ENCODE measurements at regions not wholly inside any gene's neighbourhood (a gene's known extent, or its start where the extent isn't known, plus 50 kb on each side); places are given as distances from the start of the nearest gene placed in this dataset.
"Not testable (repeated sequence)": the region's sequence is repeated elsewhere in the genome, so short reads cannot be mapped to it uniquely, and the experiment has no call there.

DNA sequence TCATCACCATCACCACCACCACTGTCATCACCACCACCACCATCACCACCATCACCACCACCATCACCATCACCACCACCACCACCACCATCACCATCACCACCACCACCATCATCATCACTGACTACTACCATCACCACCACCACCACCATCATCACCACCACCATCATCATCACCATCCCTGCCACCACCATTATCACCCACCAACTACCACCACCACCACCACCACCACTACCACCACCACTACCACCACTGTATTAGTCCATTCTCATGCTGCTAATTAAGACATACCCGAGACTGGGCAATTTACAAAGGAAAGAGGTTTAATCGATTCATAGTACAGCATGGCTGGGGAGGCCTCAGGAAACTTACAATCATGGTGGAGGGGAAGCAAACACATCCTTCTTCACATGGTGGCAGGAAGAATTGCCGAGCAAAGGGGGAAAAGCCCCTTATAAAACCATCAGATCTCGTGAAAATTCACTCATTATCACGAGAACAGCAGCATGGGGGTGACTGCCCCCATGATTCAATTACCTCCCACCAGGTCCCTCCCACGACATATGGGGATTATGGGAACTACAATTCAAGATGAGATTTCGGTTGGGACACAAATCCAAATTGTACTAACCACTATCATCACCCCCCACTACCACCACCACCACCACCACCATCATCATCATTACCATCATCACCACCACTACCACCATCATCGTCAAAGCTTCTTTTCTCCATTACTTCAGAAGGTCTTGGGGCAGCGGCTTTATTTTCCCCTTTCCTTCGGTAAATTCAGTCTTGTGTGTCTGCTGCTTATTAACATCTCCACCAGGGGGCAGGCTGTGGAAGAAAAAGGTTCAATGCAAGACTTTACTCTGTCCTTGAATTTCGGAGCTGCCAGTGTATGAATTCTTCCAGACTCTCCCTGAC lies 53.6 kb upstream of the SCAF4 start:
- H3K27me3 ChIP-seq (replicated peaks; ENCODE audit: control insufficient read depth, insufficient read depth, low read length); BruUV-seq (replicated peaks); H3K9me3 ChIP-seq; H3K4me1 Mint-ChIP-seq (ENCODE audit: low read depth, unreplicated experiment); H3K4me3 Mint-ChIP-seq (ENCODE audit: unreplicated experiment); H3K27me3 Mint-ChIP-seq (ENCODE audit: insufficient read depth, unreplicated experiment); H3K27ac Mint-ChIP-seq (ENCODE audit: unreplicated experiment); H3K4me3 ChIP-seq (ENCODE audit: low read depth, low read length); H3K36me3 ChIP-seq (ENCODE audit: control insufficient read depth, insufficient read depth, low read length); POLR2A ChIA-PET; H3K4me1 ChIP-seq; H3K36me3 Mint-ChIP-seq (ENCODE audit: insufficient read depth, unreplicated experiment): not testable (repeated sequence)
- TF ChIP-seq, protein P1, sequence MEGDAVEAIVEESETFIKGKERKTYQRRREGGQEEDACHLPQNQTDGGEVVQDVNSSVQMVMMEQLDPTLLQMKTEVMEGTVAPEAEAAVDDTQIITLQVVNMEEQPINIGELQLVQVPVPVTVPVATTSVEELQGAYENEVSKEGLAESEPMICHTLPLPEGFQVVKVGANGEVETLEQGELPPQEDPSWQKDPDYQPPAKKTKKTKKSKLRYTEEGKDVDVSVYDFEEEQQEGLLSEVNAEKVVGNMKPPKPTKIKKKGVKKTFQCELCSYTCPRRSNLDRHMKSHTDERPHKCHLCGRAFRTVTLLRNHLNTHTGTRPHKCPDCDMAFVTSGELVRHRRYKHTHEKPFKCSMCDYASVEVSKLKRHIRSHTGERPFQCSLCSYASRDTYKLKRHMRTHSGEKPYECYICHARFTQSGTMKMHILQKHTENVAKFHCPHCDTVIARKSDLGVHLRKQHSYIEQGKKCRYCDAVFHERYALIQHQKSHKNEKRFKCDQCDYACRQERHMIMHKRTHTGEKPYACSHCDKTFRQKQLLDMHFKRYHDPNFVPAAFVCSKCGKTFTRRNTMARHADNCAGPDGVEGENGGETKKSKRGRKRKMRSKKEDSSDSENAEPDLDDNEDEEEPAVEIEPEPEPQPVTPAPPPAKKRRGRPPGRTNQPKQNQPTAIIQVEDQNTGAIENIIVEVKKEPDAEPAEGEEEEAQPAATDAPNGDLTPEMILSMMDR (IDR thresholded peaks at IDR 0.05; ENCODE audit: insufficient read depth in 1 of 2, low read depth in 1 of 2, low read length in 1 of 2, severe bottlenecking in 1 of 2, unreplicated experiment in 1 of 2), result peak; percentile 52 to 55
- CTCF ChIA-PET, result interaction anchor here (0.8 to 1.0 kb wide), 3 partner anchors 328 to 474 kb away, joined by 3 to 8 read pairs (median 3); no protein-coding TSS in a partner anchor
- DNase-seq, result peak; percentile 59 to 63
- peaks cover 31% of the 10 kb centered on the region for H3K9me3 Mint-ChIP-seq (ENCODE audit: unreplicated experiment)
- intact Hi-C loops (cut with micrococcal nuclease; ENCODE audit: unreplicated experiment), result loop anchor here (1.0 to 2.0 kb wide), 2 partner anchors 81 to 473 kb away; no protein-coding TSS in a partner anchor

DNA sequence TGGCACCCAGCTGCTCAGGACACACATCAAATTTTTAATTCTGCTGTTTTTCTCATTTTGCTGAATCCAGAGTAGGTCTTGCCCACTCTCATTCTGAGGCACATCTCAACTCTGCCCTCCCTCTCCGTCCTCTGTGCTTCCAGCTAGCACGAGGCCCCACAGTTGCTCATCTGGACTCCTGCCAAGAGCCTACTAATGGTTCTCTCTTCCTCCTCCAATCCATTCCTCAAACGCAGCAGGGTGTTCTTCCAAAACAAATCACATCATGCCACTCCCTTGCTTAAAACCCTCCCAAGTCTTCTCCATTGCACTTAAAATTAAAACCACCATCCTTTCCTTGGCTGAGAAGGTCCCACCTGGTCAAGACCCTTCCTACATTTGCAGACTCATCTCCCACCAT lies 49.8 kb upstream of the SCAF4 start:
- TF ChIP-seq, protein P1 (IDR thresholded peaks at IDR 0.05; ENCODE audit: insufficient read depth in 1 of 2, low read depth in 1 of 2, low read length in 1 of 2, severe bottlenecking in 1 of 2, unreplicated experiment in 1 of 2), result no peak
- CTCF ChIA-PET, result interaction anchor here (1.9 kb wide), 1 partner anchor 476 kb away, joined by 12 read pairs; no protein-coding TSS in a partner anchor
- Histone ChIP-seq H3K27me3 (replicated peaks; ENCODE audit: control insufficient read depth, insufficient read depth, low read length) (no peaks in the 10 kb centered on the region), H3K9me3 (no peaks in the 10 kb centered on the region), H3K4me1 (no peaks in the 10 kb centered on the region), H3K4me3 (ENCODE audit: low read depth, low read length) (no peak overlapping the region), H3K36me3 (ENCODE audit: control insufficient read depth, insufficient read depth, low read length) (no peaks in the 10 kb centered on the region)
- peaks cover 20% of the 10 kb centered on the region for H3K9me3 Mint-ChIP-seq (ENCODE audit: unreplicated experiment)
- DNase-seq, result no peak
- no TSS peak for BruUV-seq (replicated peaks)
- H3K36me3 Mint-ChIP-seq (ENCODE audit: insufficient read depth, unreplicated experiment), result no peaks in the 10 kb centered on the region
- no peak overlapping the region for H3K27ac Mint-ChIP-seq (ENCODE audit: unreplicated experiment)
- intact Hi-C loops (cut with micrococcal nuclease; ENCODE audit: unreplicated experiment), result loop anchor here (1.0 kb wide), 1 partner anchor 477 kb away; no protein-coding TSS in a partner anchor
- H3K27me3 Mint-ChIP-seq (ENCODE audit: insufficient read depth, unreplicated experiment), result peaks cover 17% of the 10 kb centered on the region
- no peaks in the 10 kb centered on the region for H3K4me1 Mint-ChIP-seq (ENCODE audit: low read depth, unreplicated experiment)
- POLR2A ChIA-PET, result no interaction called here
- no peak overlapping the region for H3K4me3 Mint-ChIP-seq (ENCODE audit: unreplicated experiment)

All from Caco-2 (cell line).